ENCODE measurements at regions not wholly inside any gene's neighbourhood (a gene's known extent, or its start where the extent isn't known, plus 50 kb on each side); places are given as distances from the start of the nearest gene placed in this dataset.
A peak's percentile ranks its signal among the peaks of the same experiment; 100 is the strongest.

- peak; percentile 42 for TF ChIP-seq CTCF (IDR thresholded peaks at IDR 0.05; ENCODE audit: insufficient read depth, low read length, poor library complexity, severe bottlenecking)
- Histone ChIP-seq H3K27me3 (ENCODE audit: control insufficient read depth, insufficient read depth, low read length) (no peaks in the 10 kb centered on the region), H3K4me3 (ENCODE audit: low read depth, low read length) (no peak overlapping the region), H3K36me3 (ENCODE audit: control insufficient read depth, insufficient read depth, low read length) (no peaks in the 10 kb centered on the region)
- DNase-seq (ENCODE audit: low read depth) = no peak
Measured at GRCh38 chr3:161423911-161424522, 52.7 kb upstream of the SPTSSB start.

- Histone ChIP-seq H3K27me3 (ENCODE audit: control insufficient read depth, insufficient read depth, low read length) (no peaks in the 10 kb centered on the region), H3K4me3 (ENCODE audit: low read depth, low read length) (no peak overlapping the region), H3K36me3 (ENCODE audit: control insufficient read depth, insufficient read depth, low read length) (no peaks in the 10 kb centered on the region)
- TF ChIP-seq CTCF (IDR thresholded peaks at IDR 0.05; ENCODE audit: insufficient read depth, low read length, poor library complexity, severe bottlenecking) = no peak
- DNase-seq (ENCODE audit: low read depth) = no peak
Measured at GRCh38 chr3:161422171-161422700, 50.9 kb upstream of the SPTSSB start.

Measured in kidney epithelial cell (primary cell).